ENCODE measurements at regions not wholly inside any gene's neighbourhood (a gene's known extent, or its start where the extent isn't known, plus 50 kb on each side); places are given as distances from the start of the nearest gene placed in this dataset.

DNA sequence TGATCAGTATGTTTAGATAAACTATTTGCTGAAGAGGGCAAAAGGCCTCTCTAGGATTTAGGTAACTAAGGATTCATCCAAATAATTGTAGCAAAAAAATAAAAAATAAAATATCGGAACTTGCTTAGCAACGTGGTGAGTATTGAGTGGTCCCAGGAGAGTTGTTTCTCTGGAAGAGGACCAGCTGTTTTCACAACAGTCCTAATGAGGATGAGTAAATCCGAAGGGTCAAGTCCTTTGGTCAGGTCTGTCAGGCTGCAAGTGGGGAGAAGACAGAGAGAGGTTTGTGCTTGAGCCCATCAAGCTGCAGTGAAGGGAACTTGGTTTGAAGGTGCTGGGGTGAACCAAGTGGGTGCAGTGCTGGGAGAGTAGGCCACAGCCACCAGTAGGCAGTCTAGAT is 539.2 kb downstream of the SLC4A3 start:
- no peak for TF ChIP-seq POLR2A (IDR thresholded peaks at IDR 0.05)
- TF ChIP-seq, protein P1, sequence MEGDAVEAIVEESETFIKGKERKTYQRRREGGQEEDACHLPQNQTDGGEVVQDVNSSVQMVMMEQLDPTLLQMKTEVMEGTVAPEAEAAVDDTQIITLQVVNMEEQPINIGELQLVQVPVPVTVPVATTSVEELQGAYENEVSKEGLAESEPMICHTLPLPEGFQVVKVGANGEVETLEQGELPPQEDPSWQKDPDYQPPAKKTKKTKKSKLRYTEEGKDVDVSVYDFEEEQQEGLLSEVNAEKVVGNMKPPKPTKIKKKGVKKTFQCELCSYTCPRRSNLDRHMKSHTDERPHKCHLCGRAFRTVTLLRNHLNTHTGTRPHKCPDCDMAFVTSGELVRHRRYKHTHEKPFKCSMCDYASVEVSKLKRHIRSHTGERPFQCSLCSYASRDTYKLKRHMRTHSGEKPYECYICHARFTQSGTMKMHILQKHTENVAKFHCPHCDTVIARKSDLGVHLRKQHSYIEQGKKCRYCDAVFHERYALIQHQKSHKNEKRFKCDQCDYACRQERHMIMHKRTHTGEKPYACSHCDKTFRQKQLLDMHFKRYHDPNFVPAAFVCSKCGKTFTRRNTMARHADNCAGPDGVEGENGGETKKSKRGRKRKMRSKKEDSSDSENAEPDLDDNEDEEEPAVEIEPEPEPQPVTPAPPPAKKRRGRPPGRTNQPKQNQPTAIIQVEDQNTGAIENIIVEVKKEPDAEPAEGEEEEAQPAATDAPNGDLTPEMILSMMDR (IDR thresholded peaks at IDR 0.05): no peak

All from thyroid gland (tissue), 4 donors.